Natural killer cell (primary cell): ENCODE measurements at regions not wholly inside any gene's neighbourhood (a gene's known extent, or its start where the extent isn't known, plus 50 kb on each side); places are given as distances from the start of the nearest gene placed in this dataset.

Experiments
- ATAC-seq, 3 donors: fragments of 150-1000 bp in 2 of 3; fragments of 200-7000 bp in 1 of 3; cut with Tn5 transposase; 1 replicate in 1 of 3; 2 replicates in 2 of 3; pipeline ENCODE4 v1.10.0; 2021; ENCODE audit warnings: mild to moderate bottlenecking in 2 of 3, moderate library complexity in 2 of 3
- DNase-seq, 2 donors: peaks; one replicate each; pipeline versions ENCODE4 v3.0.0 to v3.0.0-alpha.2; 2013 to 2021; ENCODE audit warnings: mixed read lengths in 1 of 2
- H3K27ac ChIP-seq: one replicate; pipeline ENCODE4 v1.5.1; 2013; ENCODE audit warnings: mild to moderate bottlenecking, low read length
- H3K27me3 ChIP-seq: one replicate; pipeline ENCODE4 v1.6.1; 2013; ENCODE audit warnings: low read length; ENCODE audit not compliant: control insufficient read depth, insufficient read depth
- H3K36me3 ChIP-seq: one replicate; pipeline ENCODE4 v1.6.1; 2013; ENCODE audit warnings: low read length; ENCODE audit not compliant: control insufficient read depth, insufficient read depth
- H3K4me1 ChIP-seq: one replicate; pipeline ENCODE4 v1.6.1; 2013; ENCODE audit warnings: low read length; ENCODE audit not compliant: control insufficient read depth, insufficient read depth
- H3K4me3 ChIP-seq: one replicate; pipeline ENCODE4 v1.5.1; 2013; ENCODE audit warnings: low read length
- H3K9me3 ChIP-seq: one replicate; pipeline ENCODE4 v1.6.1; 2013; ENCODE audit warnings: low read length; ENCODE audit not compliant: control insufficient read depth, insufficient read depth
- H3K27ac Mint-ChIP-seq, 2 donors: one replicate each; pipeline ENCODE4 v1.8.0; 2022; ENCODE audit warnings: mild to moderate bottlenecking in 2 of 2, mixed read lengths in 2 of 2, moderate library complexity in 1 of 2
- H3K27me3 Mint-ChIP-seq, 2 donors: one replicate each; pipeline ENCODE4 v1.8.0; 2022; ENCODE audit warnings: low read depth in 2 of 2, mixed read lengths in 2 of 2
- H3K36me3 Mint-ChIP-seq: one replicate; pipeline ENCODE4 v1.8.0; 2022; ENCODE audit warnings: mixed read lengths
- H3K4me1 Mint-ChIP-seq, 2 donors: one replicate each; pipeline ENCODE4 v1.8.0; 2022; ENCODE audit warnings: mixed read lengths in 2 of 2
- H3K4me3 Mint-ChIP-seq: one replicate; pipeline ENCODE4 v1.8.0; 2022; ENCODE audit warnings: mild to moderate bottlenecking, moderate library complexity, mixed read lengths
- H3K9me3 Mint-ChIP-seq, 2 donors: one replicate each; pipeline ENCODE4 v1.8.0; 2022; ENCODE audit warnings: mixed read lengths in 2 of 2
- WGBS: methylation state at CpG from one replicate; pipeline ENCODE4 v1.1.7; 2013; ENCODE audit warnings: missing lambda C conversion rate; ENCODE audit not compliant: insufficient coverage; 5-methylcytosine and 5-hydroxymethylcytosine counted together
- intact Hi-C: fragments of 100-400 bp; cut with micrococcal nuclease; formaldehyde crosslinking; loops from one replicate; pipeline ENCODE4 v1.14.2; 2022
- TF ChIP-seq, protein P1 (sequence below): fragments of 200-600 bp; IDR thresholded peaks from one replicate; pipeline ENCODE4 v1.8.0; 2022; ENCODE audit warnings: antibody characterized with exemption

DNA sequence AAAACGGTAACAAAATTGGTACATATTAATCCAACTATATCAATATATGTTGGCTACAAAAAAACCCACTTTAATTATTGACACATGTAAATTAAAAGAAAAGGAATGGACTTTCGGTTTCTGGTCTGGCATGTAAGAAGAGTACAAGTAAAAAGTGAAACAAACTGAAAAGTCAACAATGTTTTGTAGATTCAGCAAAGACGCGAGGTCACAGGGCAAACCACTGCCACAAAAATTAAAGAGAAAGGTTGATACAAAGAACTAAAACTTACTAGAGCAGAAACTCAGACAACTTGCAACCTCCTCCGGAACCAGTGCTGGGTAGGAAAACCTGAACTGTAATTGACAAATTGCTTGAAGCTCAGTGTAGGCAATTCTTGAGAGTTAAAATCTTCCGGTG lies 110.6 kb upstream of the ARPP21 start:
- TF ChIP-seq, protein P1, sequence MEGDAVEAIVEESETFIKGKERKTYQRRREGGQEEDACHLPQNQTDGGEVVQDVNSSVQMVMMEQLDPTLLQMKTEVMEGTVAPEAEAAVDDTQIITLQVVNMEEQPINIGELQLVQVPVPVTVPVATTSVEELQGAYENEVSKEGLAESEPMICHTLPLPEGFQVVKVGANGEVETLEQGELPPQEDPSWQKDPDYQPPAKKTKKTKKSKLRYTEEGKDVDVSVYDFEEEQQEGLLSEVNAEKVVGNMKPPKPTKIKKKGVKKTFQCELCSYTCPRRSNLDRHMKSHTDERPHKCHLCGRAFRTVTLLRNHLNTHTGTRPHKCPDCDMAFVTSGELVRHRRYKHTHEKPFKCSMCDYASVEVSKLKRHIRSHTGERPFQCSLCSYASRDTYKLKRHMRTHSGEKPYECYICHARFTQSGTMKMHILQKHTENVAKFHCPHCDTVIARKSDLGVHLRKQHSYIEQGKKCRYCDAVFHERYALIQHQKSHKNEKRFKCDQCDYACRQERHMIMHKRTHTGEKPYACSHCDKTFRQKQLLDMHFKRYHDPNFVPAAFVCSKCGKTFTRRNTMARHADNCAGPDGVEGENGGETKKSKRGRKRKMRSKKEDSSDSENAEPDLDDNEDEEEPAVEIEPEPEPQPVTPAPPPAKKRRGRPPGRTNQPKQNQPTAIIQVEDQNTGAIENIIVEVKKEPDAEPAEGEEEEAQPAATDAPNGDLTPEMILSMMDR, result no peak
- H3K4me1 Mint-ChIP-seq, result no peaks in the 10 kb centered on the region
- H3K27me3 Mint-ChIP-seq, result no peaks in the 10 kb centered on the region
- H3K4me3 Mint-ChIP-seq, result no peak overlapping the region
- no peaks in the 10 kb centered on the region for H3K9me3 ChIP-seq
- peaks cover 10 to 15% of the 10 kb centered on the region in 2 donors for H3K9me3 Mint-ChIP-seq
- 80% methylated on average over 5 of the region's 6 CpGs for WGBS
- DNase-seq (no peak), ATAC-seq (no peak)
- H3K4me3 ChIP-seq, result no peak overlapping the region
- H3K27ac Mint-ChIP-seq, result no peak overlapping the region
- H3K4me1 ChIP-seq, result no peaks in the 10 kb centered on the region
- H3K36me3 ChIP-seq, result no peaks in the 10 kb centered on the region
- intact Hi-C loops, result no loop called here
- no peak overlapping the region for H3K27ac ChIP-seq
- no peaks in the 10 kb centered on the region for H3K36me3 Mint-ChIP-seq
- no peaks in the 10 kb centered on the region for H3K27me3 ChIP-seq

DNA sequence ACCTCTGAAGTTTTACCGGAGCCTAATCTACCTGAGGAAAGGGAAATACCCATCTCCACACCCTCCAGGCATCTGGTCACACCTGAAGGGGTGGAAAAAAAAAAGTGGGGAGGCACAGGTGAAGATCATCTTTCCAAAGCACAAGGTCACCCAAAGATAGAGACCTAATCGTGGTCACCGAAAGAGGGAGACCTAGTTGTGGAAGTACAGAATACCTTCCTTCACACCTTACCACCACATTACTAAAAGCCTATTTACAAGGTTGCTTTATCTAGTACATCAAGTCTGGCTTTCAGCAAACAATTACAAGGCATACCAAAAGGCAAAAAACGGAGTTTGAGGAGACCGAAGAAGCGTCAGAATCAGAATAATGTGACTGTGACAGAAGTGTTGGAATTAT lies 110.0 kb upstream of the ARPP21 start:
- H3K27me3 ChIP-seq, result no peaks in the 10 kb centered on the region
- Mint-ChIP-seq H3K27ac (no peak overlapping the region), H3K4me1 (no peaks in the 10 kb centered on the region), H3K27me3 (no peaks in the 10 kb centered on the region), H3K4me3 (no peak overlapping the region), H3K36me3 (no peaks in the 10 kb centered on the region), H3K9me3 (peaks cover 9 to 15% of the 10 kb centered on the region in 2 donors)
- H3K9me3 ChIP-seq, result no peaks in the 10 kb centered on the region
- no peak for ATAC-seq
- TF ChIP-seq, protein P1, result no peak
- H3K4me1 ChIP-seq, result no peaks in the 10 kb centered on the region
- DNase-seq, result no peak
- intact Hi-C loops, result no loop called here
- no peaks in the 10 kb centered on the region for H3K36me3 ChIP-seq
- H3K27ac ChIP-seq, result no peak overlapping the region
- H3K4me3 ChIP-seq, result no peak overlapping the region
- 76% methylated on average over 5 of the region's 6 CpGs for WGBS

DNA sequence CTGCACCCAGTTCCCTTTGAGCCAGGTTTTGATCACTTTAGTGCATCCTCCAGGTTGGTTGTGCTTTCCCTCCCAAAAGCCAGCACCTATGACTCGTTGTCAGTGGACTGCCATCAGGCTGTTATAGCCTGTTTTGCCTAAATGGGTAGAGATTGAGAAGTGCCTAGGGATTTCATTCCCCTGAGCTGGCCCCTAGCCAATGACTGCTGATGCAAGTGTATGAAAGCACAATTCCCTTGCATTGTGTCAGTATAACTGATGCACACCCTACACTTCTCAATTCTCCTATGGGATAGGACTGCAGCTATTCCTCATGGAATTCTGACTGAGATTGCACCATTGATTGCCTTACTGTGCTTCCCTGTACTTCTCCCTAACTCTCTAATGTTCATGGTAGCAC lies 102.1 kb upstream of the ARPP21 start:
- H3K27me3 ChIP-seq, result no peaks in the 10 kb centered on the region
- WGBS, result 67% methylated on average over 1 of the region's 1 CpG
- Mint-ChIP-seq H3K27me3 (no peaks in the 10 kb centered on the region), H3K27ac (no peak overlapping the region), H3K36me3 (no peaks in the 10 kb centered on the region), H3K4me1 (no peaks in the 10 kb centered on the region), H3K9me3 (peaks cover 7 to 19% of the 10 kb centered on the region in 2 donors), H3K4me3 (no peak overlapping the region)
- ATAC-seq (no peak), DNase-seq (no peak)
- no peak overlapping the region for H3K4me3 ChIP-seq
- H3K4me1 ChIP-seq, result no peaks in the 10 kb centered on the region
- no peak overlapping the region for H3K27ac ChIP-seq
- intact Hi-C loops, result no loop called here
- H3K36me3 ChIP-seq, result no peaks in the 10 kb centered on the region
- no peaks in the 10 kb centered on the region for H3K9me3 ChIP-seq
- TF ChIP-seq, protein P1, result no peak

DNA sequence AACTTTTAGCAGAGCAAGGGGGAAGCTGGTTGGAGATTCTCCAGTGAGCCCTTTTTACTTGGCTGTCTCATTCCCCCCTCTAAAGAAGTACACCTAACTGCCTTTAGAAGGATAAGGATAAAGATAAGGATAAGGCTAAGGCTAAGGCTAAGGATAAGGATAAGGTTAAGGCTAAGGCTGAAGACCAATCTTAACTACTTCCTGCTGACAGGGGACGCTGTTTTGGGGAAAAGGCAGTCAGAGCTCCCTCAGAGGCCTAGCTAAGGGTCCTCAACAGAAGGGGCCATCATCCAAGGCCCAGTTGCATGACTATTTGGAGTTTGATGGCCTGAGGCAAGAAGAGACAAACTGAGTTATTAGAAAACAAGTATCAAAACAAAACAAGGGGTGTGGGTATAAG lies 94.3 kb upstream of the ARPP21 start:
- no peaks in the 10 kb centered on the region for H3K9me3 ChIP-seq
- peaks cover 12 to 17% of the 10 kb centered on the region in 2 donors for H3K9me3 Mint-ChIP-seq
- TF ChIP-seq, protein P1, result no peak
- ATAC-seq (no peak), DNase-seq (no peak)
- no peaks in the 10 kb centered on the region for H3K4me1 Mint-ChIP-seq
- H3K36me3 Mint-ChIP-seq, result no peaks in the 10 kb centered on the region
- WGBS, result 62% methylated on average over 1 of the region's 1 CpG
- H3K27me3 Mint-ChIP-seq, result no peaks in the 10 kb centered on the region
- H3K27ac Mint-ChIP-seq, result no peak overlapping the region
- no peak overlapping the region for H3K4me3 ChIP-seq
- intact Hi-C loops, result no loop called here
- H3K27ac ChIP-seq, result no peak overlapping the region
- H3K36me3 ChIP-seq, result no peaks in the 10 kb centered on the region
- no peaks in the 10 kb centered on the region for H3K27me3 ChIP-seq
- no peaks in the 10 kb centered on the region for H3K4me1 ChIP-seq
- no peak overlapping the region for H3K4me3 Mint-ChIP-seq
